ENCODE measurements at regions not wholly inside any gene's neighbourhood (a gene's known extent, or its start where the extent isn't known, plus 50 kb on each side); places are given as distances from the start of the nearest gene placed in this dataset.

- TF ChIP-seq CTCF (IDR thresholded peaks at IDR 0.05) (no peak), EP300 (IDR thresholded peaks at IDR 0.05) (no peak)
These were observed 64.6 kb upstream of the OGFRL1 start for GRCh38 chr6:71224011-71224410.
